ENCODE measurements at regions not wholly inside any gene's neighbourhood (a gene's known extent, or its start where the extent isn't known, plus 50 kb on each side); places are given as distances from the start of the nearest gene placed in this dataset.

- TF ChIP-seq CTCF (conservative IDR thresholded peaks at IDR 0.05), result no peak
- TF ChIP-seq ZFX (IDR thresholded peaks at IDR 0.05), result no peak
Observed at GRCh38 chr7:41828911-41829310, 126.0 kb upstream of the INHBA start.

All from C4-2B (cell line).